Esophagus (tissue), 2 donors: ENCODE measurements at regions not wholly inside any gene's neighbourhood (a gene's known extent, or its start where the extent isn't known, plus 50 kb on each side); places are given as distances from the start of the nearest gene placed in this dataset.
A peak's percentile ranks its signal among the peaks of the same experiment; 100 is the strongest.
"Not testable (repeated sequence)": the region's sequence is repeated elsewhere in the genome, so short reads cannot be mapped to it uniquely, and the experiment has no call there.

Experiments
- H3K27ac ChIP-seq, 2 donors: one replicate each; pipeline ENCODE4 v1.5.1; 2013; ENCODE audit warnings: low read depth in 2 of 2, mild to moderate bottlenecking in 2 of 2, inconsistent platforms in 1 of 2, low read length in 1 of 2, moderate library complexity in 1 of 2
- H3K27me3 ChIP-seq, 2 donors: one replicate each; pipeline ENCODE4 v1.6.1; 2013; ENCODE audit warnings: low read length in 2 of 2, control low read depth in 1 of 2, mild to moderate bottlenecking in 1 of 2; ENCODE audit not compliant: insufficient read depth in 2 of 2, control insufficient read depth in 1 of 2
- H3K36me3 ChIP-seq, 2 donors: one replicate each; pipeline ENCODE4 v1.6.1; 2013; ENCODE audit warnings: low read length in 1 of 2; ENCODE audit not compliant: control insufficient read depth in 2 of 2, insufficient read depth in 2 of 2
- H3K4me1 ChIP-seq, 2 donors: one replicate each; pipeline ENCODE4 v1.6.1; 2013; ENCODE audit warnings: low read length in 1 of 2; ENCODE audit not compliant: control insufficient read depth in 2 of 2, insufficient read depth in 2 of 2
- H3K4me3 ChIP-seq, 2 donors: one replicate each; pipeline ENCODE4 v1.5.1; 2013; ENCODE audit warnings: low read length in 2 of 2, mild to moderate bottlenecking in 2 of 2, low read depth in 1 of 2, moderate library complexity in 1 of 2
- H3K9me3 ChIP-seq, 2 donors: one replicate each; pipeline ENCODE4 v1.6.1; 2013; ENCODE audit warnings: mild to moderate bottlenecking in 2 of 2, low read depth in 1 of 2, low read length in 1 of 2, moderate library complexity in 1 of 2; ENCODE audit not compliant: control insufficient read depth in 2 of 2, insufficient read depth in 1 of 2
- WGBS, 2 donors: extraction: QIAGEN DNeasy Blood & Tissue Kit; methylation state at CpG; one replicate each; pipeline ENCODE4 v1.1.7; 2013; 5-methylcytosine and 5-hydroxymethylcytosine counted together
- donor health status: healthy with polysubstance abuse.
- donor health status: Bipolar disorder and iron deficiency.

DNA sequence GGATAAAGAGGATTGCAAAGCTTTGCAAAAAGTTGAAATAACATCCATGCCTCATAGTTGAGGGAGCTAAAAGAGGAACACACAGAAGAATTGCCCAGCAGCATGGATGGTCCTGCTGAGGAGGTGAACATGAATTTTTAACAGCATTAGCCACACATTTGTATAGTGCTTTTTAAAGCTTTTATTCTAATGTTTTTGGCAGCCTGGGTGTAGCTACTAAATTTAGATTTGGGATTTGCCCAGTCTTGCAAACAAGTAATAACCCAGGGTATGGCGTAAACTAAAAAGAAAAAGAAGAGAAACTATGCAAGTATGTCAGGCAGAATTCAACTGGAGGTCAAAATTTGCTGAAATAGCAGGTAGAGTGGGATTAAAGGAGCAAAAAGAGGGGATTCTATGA lies 75.1 kb upstream of the PTPRK start:
- 36 to 63% methylated on average over 1 of the region's 1 CpG for WGBS, 2 donors
- Histone ChIP-seq H3K4me3 (no peak overlapping the region), H3K27me3 (no peaks in the 10 kb centered on the region), H3K4me1 (no peaks in the 10 kb centered on the region), H3K9me3 (no peaks in the 10 kb centered on the region), H3K27ac (no peak overlapping the region), H3K36me3 (no peaks in the 10 kb centered on the region)

DNA sequence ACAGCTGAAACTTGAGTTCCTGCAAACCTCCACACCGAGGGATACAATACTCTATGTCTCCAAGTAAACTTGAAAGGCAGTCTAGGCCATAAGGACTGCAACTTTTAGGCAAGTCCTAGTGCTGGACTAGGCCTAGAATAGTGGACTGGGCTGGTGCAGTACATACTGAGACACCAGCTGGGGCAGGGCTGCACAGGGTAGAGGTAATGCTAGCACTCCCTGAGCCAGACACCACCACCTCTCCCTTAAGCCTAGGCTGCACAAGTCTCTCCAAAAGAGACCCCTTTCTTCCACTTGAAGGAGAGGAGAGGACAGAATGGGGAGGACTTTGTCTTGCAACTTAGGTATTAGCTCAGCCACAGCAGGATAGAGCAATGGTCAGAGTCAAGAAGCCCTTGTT lies 65.7 kb upstream of the PTPRK start:
- Histone ChIP-seq H3K27ac (no peak overlapping the region), H3K36me3 (no peaks in the 10 kb centered on the region), H3K27me3 (no peaks in the 10 kb centered on the region), H3K9me3 (no peaks in the 10 kb centered on the region), H3K4me3 (no peak overlapping the region), H3K4me1 (no peaks in the 10 kb centered on the region)
- 84 to 100% methylated on average over 1 of the region's 1 CpG for WGBS, 2 donors

DNA sequence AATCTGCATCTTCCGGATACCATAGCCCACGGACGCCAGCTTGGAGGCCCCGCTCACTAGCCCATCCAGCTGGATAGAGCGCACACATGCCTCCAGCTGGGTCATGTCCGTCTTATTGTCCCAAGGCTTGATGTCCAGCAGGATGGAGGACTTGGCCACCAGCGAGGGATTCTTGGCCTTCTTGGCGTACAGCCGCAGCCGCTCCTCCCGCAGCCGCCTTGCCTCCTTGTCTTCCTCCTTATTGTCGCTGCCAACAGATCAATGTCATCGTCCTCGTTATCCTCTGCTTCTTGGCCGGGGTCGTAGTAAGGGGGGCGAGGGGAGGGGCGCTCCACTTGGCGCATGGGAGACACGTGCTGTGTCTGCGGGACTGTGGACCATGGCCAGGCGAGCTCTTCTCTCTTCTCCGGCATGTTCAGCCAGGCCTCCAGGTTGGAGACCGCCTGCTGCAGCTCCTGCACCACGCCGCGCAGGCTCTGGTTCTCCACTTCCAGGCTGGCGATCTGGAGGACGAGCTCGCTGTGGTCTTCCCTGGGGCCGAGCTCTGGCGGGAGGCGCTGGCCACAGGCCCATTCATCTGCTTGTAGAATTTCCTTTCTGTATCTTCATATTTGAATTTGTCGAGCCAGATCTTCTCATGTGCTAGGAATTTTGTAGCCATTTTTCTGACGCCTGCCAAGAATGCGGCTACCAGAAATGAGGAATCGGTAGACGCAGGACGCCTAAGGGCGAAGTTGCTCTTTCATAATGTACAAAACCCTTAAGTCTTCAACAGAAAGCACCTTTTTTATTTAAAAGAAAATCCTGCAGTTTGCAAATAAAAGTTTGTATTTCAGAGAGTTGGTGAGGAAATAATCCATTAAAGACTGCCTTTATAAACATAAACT lies 60.1 kb upstream of the PTPRK start:
- Histone ChIP-seq H3K4me3 (no peak overlapping the region), H3K4me1 (no peaks in the 10 kb centered on the region), H3K36me3 (no peaks in the 10 kb centered on the region), H3K9me3 (peaks cover 2 to 3% of the 10 kb centered on the region in 2 donors), H3K27me3 (no peaks in the 10 kb centered on the region), H3K27ac (no peak overlapping the region)
- WGBS, 2 donors: 95% methylated on average over 41 of the region's 41 CpGs

DNA sequence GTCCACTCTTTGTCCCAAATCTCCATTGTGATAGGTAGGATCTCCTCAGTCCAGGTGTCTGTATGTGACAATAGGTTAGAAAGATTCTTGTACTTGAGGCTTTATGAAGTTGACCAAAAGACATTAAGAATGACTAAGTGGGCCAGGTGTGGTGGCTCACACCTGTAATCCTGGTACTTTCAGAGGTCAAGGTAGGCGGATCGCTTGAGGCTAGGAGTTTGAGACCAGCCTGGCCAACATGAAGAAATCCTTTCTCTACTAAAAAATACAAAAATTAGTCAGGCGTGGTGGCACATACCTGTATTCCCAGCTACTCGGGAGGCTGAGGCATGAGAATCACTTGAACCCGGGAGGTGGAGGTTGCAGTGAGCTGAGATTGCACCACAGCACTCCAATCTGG lies 54.9 kb upstream of the PTPRK start:
- not testable (repeated sequence) for H3K4me1 ChIP-seq, H3K9me3 ChIP-seq, H3K4me3 ChIP-seq, H3K27me3 ChIP-seq, H3K36me3 ChIP-seq, H3K27ac ChIP-seq
- WGBS, 2 donors: 83 to 93% methylated on average over 5 of the region's 5 CpGs

DNA sequence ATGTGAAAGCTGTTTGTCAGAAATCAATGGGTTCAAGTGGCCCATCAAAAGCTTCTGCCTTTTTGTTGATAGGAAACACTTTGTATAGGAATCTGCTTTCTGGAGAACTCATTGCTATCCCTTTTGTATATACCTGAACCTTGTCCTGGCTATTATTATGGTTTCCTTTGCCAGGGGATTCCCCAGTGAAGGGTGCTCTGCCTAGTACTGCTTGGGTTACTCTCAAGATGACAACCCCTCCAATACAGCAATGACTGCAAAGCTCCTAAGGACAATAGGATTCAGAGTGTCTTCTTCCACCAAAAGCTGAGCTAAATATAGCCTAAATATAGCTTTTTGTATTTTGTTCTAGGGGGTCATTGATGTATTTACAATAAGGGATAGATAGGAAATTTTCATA lies 54.0 kb upstream of the PTPRK start:
- no peaks in the 10 kb centered on the region for H3K9me3 ChIP-seq
- H3K27ac ChIP-seq: no peak overlapping the region
- H3K36me3 ChIP-seq: no peaks in the 10 kb centered on the region
- H3K4me3 ChIP-seq: no peak overlapping the region
- H3K27me3 ChIP-seq: no peaks in the 10 kb centered on the region
- H3K4me1 ChIP-seq: peaks cover 0 to 2% of the 10 kb centered on the region in 2 donors

DNA sequence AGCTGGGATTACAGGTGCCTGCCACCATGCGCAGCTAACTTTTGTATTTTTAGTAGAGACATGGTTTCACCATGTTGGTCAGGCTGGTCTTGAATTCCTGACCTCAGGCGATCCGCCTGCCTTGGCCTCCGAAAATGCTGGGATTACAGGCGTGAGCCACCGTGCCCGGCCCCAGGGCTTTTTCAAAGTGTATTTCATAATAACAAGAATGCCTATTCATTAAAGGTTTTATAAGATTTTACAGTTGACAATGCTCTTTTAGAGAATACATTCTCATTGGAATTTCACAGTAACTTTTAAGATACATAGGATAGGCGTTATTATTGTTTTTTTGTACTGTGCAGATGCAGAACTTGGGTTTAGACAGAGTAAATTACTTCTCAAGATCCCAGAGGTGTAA lies 52.6 kb upstream of the PTPRK start:
- Histone ChIP-seq H3K27me3 (no peaks in the 10 kb centered on the region), H3K4me1 (peaks cover 0 to 2% of the 10 kb centered on the region in 2 donors), H3K27ac (no peak overlapping the region), H3K9me3 (no peaks in the 10 kb centered on the region), H3K4me3 (no peak overlapping the region), H3K36me3 (no peaks in the 10 kb centered on the region)
- WGBS, 2 donors: 55 to 77% methylated on average over 8 of the region's 8 CpGs

DNA sequence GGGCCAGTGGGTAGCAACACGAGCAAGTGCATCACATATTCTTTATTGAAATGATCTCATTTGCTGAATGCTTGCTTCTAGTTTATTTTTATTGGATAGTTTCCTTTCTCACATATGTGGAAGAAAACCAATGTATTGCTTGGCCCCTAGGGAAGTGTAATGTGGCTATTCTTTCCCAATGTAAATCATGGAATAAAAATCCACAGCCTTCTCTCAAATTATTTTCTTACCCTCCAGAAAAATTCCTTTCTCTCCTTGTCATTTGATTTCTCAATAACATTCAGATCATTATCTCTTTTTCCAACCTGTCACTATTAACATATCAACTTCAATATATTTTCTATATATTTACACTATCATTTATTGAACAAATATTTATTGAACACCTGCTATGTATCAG lies 51.9 kb upstream of the PTPRK start:
- Histone ChIP-seq H3K27me3 (no peaks in the 10 kb centered on the region), H3K4me3 (no peak overlapping the region), H3K27ac (no peak overlapping the region), H3K36me3 (no peaks in the 10 kb centered on the region), H3K9me3 (no peaks in the 10 kb centered on the region), H3K4me1 (peaks cover 0 to 2% of the 10 kb centered on the region in 2 donors)
- WGBS, 2 donors: 76 to 86% methylated on average over 1 of the region's 1 CpG

DNA sequence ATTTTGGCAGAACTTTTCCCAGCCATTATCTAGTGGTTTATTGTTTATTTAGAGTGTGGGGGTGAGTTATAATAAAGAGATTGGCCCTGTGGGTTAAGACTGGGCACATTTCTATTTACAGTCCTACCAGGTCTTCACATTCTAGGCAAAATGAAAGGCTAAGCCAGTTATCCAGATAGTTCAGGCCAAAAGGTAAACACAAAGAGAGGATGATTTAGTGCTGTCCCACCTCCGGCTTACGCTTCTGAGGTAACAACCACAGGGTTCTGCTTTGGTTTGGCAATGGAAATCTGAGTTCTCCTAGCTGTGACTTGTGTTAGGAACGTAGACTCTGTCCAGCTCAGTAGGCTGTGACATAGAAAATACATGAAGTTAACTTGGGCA lies 50.3 kb upstream of the PTPRK start:
- peaks cover 0 to 2% of the 10 kb centered on the region in 2 donors for H3K4me1 ChIP-seq
- no peaks in the 10 kb centered on the region for H3K27me3 ChIP-seq
- 46 to 57% methylated on average over 3 of the region's 3 CpGs for WGBS, 2 donors
- H3K9me3 ChIP-seq: no peaks in the 10 kb centered on the region
- peak overlapping the region in 1 of 2 donors; percentile 33 for H3K4me3 ChIP-seq
- H3K27ac ChIP-seq: peak overlapping the region; percentile 79 to 81
- no peaks in the 10 kb centered on the region for H3K36me3 ChIP-seq

DNA sequence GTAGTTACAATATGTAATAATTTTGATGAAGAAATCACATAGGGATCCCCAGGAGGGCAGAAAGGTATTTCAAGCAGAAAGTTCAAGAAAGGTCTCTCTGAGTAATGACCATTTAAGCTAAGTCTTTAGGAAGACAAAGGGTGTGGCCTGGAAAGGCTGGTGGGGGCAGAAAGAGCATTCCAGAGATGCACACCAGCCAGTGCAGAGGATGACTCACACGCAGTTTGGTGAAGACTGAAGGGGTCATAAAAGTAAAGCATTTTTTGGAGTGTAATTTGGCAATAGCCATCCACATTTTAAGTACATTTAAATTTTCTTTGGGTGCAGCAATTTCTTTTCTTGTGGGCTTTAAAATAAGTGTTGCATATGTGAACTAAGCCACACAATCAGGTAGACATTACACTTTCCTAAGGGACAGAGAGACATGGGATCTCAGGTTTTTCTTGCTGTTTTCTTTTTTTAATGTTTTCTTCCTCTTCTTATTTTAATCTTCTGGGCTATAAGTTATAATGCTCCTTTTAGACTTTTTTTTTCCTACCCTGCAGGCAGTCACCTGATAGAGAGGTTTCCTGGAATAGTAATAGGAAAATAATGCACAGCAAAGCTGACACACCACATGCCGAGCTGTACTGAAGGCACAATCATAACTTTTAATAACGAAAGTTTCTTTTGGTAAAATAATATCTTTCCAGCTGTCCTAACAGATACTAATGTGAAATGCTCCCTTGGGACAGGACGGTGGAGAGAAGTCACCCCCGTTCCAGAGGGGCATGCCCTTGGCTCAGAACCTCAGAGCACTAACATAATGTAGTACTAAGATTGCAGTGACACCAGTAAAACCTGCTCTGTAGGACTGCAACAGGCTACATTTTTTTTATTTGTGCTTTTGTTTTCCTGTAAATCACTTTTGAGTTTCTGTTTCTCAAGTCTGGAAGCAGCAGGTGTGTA lies 49.6 kb upstream of the PTPRK start:
- peaks cover 0 to 2% of the 10 kb centered on the region in 2 donors for H3K4me1 ChIP-seq
- WGBS, 2 donors: 30 to 32% methylated on average over 5 of the region's 5 CpGs
- peak overlapping the region in 1 of 2 donors; percentile 33 for H3K4me3 ChIP-seq
- no peaks in the 10 kb centered on the region for H3K27me3 ChIP-seq
- H3K9me3 ChIP-seq: no peaks in the 10 kb centered on the region
- peak overlapping the region; percentile 74 to 81 for H3K27ac ChIP-seq
- H3K36me3 ChIP-seq: no peaks in the 10 kb centered on the region
